Lung (tissue), 11 donors: ENCODE measurements at regions not wholly inside any gene's neighbourhood (a gene's known extent, or its start where the extent isn't known, plus 50 kb on each side); places are given as distances from the start of the nearest gene placed in this dataset.

Source experiments
- ATAC-seq: fragments of 200-7000 bp; cut with Tn5 transposase; one replicate; pipeline ENCODE4 v1.9.1; 2020; ENCODE audit warnings: moderate number of reproducible peaks; ENCODE audit not compliant: insufficient read depth, low FRiP score
- DNase-seq, 3 donors: peaks; one replicate each; pipeline ENCODE4 v3.0.0-alpha.2; 2013 to 2017
- H3K27ac ChIP-seq, 2 donors: one replicate each; pipeline ENCODE4 v1.5.1; 2013; ENCODE audit warnings: mild to moderate bottlenecking in 2 of 2, moderate library complexity in 2 of 2, control low read depth in 1 of 2, inconsistent platforms in 1 of 2, low read depth in 1 of 2, low read length in 1 of 2
- H3K27me3 ChIP-seq, 3 donors: one replicate each; pipeline ENCODE4 v1.5.1; 2013; ENCODE audit warnings: low read length in 2 of 3; ENCODE audit not compliant: control insufficient read depth in 3 of 3, insufficient read depth in 3 of 3
- H3K36me3 ChIP-seq, 4 donors: one replicate each; pipeline ENCODE4 v1.5.1; 2013; ENCODE audit warnings: low read length in 4 of 4, mild to moderate bottlenecking in 1 of 4, moderate library complexity in 1 of 4; ENCODE audit not compliant: control insufficient read depth in 4 of 4, insufficient read depth in 4 of 4
- H3K4me1 ChIP-seq, 5 donors: one replicate each; pipeline ENCODE4 v1.5.1; 2013; ENCODE audit warnings: low read length in 5 of 5, mild to moderate bottlenecking in 2 of 5, moderate library complexity in 1 of 5; ENCODE audit not compliant: control insufficient read depth in 5 of 5, insufficient read depth in 5 of 5
- H3K4me3 ChIP-seq: one replicate; pipeline ENCODE4 v1.5.1; 2013; ENCODE audit warnings: mild to moderate bottlenecking, control low read depth, moderate library complexity
- H3K9ac ChIP-seq, 2 donors: one replicate each; pipeline ENCODE4 v1.5.1; 2013; ENCODE audit warnings: low read length in 2 of 2, control low read depth in 1 of 2; ENCODE audit not compliant: insufficient read depth in 1 of 2
- H3K9me3 ChIP-seq, 4 donors: one replicate each; pipeline ENCODE4 v1.5.1; 2013; ENCODE audit warnings: low read length in 3 of 4, mild to moderate bottlenecking in 1 of 4, moderate library complexity in 1 of 4; ENCODE audit not compliant: control insufficient read depth in 4 of 4, insufficient read depth in 3 of 4
- WGBS, 2 donors: extraction: QIAGEN DNeasy Blood & Tissue Kit; methylation state at CpG; one replicate each; pipeline ENCODE4 v1.1.7; 2013; 5-methylcytosine and 5-hydroxymethylcytosine counted together
- TF ChIP-seq, protein P1 (sequence below): IDR thresholded peaks from 2 replicates; pipeline ENCODE4 v1.5.1; 2012; ENCODE audit warnings: mild to moderate bottlenecking; ENCODE audit errors: control extremely low read depth, extremely low read depth
- donor health status: control.
- donor health status: control.
- donor health status: Bipolar disorder and iron deficiency.
- donor health status: healthy.
- donor health status: DM: yes; HTN: yes; CAD: no.

- no peak overlapping the region for H3K9ac ChIP-seq
- no peak overlapping the region for H3K27ac ChIP-seq
- H3K27me3 ChIP-seq, result no peaks in the 10 kb centered on the region
- peaks cover 0 to 3% (median 0%) of the 10 kb centered on the region in 5 donors for H3K4me1 ChIP-seq
- no peaks in the 10 kb centered on the region for H3K36me3 ChIP-seq
- H3K4me3 ChIP-seq, result no peak overlapping the region
- TF ChIP-seq, protein P1, sequence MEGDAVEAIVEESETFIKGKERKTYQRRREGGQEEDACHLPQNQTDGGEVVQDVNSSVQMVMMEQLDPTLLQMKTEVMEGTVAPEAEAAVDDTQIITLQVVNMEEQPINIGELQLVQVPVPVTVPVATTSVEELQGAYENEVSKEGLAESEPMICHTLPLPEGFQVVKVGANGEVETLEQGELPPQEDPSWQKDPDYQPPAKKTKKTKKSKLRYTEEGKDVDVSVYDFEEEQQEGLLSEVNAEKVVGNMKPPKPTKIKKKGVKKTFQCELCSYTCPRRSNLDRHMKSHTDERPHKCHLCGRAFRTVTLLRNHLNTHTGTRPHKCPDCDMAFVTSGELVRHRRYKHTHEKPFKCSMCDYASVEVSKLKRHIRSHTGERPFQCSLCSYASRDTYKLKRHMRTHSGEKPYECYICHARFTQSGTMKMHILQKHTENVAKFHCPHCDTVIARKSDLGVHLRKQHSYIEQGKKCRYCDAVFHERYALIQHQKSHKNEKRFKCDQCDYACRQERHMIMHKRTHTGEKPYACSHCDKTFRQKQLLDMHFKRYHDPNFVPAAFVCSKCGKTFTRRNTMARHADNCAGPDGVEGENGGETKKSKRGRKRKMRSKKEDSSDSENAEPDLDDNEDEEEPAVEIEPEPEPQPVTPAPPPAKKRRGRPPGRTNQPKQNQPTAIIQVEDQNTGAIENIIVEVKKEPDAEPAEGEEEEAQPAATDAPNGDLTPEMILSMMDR, result no peak
- DNase-seq, result no peak
- WGBS, 2 donors, result 90% methylated on average over 5 of the region's 5 CpGs
- H3K9me3 ChIP-seq, result peaks cover 0 to 4% (median 0%) of the 10 kb centered on the region in 4 donors
- ATAC-seq, result no peak
Measured at GRCh38 chr5:5021436-5021835, 118.7 kb upstream of the ADAMTS16 start.

DNA sequence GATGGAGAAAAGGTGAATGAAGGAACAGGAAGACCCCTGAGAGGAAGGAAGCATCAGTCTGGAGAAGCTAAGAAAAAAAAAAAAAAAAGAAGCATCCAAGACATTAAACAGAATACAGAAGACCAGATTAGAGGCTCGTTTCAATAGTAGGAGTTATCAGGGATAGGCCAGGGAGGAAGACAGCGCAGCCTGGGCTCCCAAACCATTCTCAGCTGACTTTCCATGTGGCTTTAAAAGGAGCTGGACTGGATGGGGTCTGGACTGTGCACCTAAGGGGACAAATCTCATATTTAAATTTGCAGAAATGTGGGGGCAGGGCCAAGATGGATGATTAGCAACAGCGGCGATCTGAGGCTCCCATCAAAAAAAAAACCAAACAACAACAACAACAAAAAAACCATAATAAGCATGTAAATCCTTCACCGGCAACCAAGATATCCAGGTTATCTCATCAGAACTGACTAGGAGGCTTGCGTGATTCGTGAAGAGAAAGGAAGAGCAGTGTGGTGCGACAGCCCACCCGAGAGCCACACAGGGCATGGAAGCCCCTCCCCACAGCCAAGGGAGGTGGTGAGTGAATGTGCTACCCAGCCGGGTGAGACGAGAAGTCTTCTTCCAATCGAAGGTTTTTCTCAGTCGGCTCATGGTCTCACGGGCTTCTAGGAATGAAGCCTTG is 114.9 kb upstream of the ADAMTS16 start:
- ATAC-seq, result no peak
- H3K4me3 ChIP-seq, result no peak overlapping the region

DNA sequence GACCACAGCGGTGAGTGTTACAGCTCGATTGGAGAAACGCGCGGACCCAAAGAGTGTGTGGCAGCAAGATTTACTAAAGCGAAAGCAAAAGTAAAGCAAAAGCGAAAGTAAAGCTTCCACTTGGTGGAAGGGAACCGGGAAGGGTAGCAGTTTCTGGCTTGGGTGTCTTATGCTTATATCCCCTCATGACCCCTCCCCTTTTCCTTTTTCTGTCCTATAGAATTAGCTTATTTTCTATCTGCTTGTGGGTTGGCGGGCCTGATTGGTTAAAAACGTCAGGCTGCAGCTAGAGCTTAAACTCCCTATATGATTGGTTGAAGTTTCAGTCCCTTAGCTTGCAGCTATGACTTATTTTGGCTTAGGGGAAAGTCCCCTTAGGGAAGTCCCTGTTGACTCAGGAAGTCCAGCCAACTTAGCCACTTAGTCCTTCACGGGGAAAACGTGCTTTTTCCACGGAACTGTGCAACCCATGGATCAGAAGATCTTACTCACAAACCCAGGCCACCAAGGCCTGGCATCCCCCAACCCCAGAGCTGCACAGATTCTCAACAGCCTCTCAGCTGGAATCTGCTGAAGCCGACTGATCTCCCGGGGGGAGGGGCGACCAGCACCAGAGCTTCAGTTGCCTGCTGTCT is 114.2 kb upstream of the ADAMTS16 start:
- H3K4me3 ChIP-seq, result no peak overlapping the region
- no peak overlapping the region for H3K27ac ChIP-seq
- no peaks in the 10 kb centered on the region for H3K9me3 ChIP-seq
- H3K9ac ChIP-seq, result no peak overlapping the region
- H3K36me3 ChIP-seq, result no peaks in the 10 kb centered on the region
- 82 to 90% methylated on average over 16 of the region's 16 CpGs for WGBS, 2 donors
- H3K4me1 ChIP-seq, result peaks cover 0 to 2% (median 0%) of the 10 kb centered on the region in 5 donors
- DNase-seq, result no peak
- peaks cover 0 to 3% (median 0%) of the 10 kb centered on the region in 3 donors for H3K27me3 ChIP-seq
- TF ChIP-seq, protein P1, result no peak
- no peak for ATAC-seq

More for the DNA sequence above, 114.9 kb upstream of the ADAMTS16 start:
- Histone ChIP-seq H3K36me3 (no peaks in the 10 kb centered on the region), H3K9me3 (no peaks in the 10 kb centered on the region), H3K9ac (no peak overlapping the region), H3K27ac (no peak overlapping the region), H3K4me1 (peaks cover 0 to 2% (median 0%) of the 10 kb centered on the region in 5 donors), H3K27me3 (peaks cover 0 to 3% (median 0%) of the 10 kb centered on the region in 3 donors)
- WGBS, 2 donors, result 91% methylated on average over 14 of the region's 14 CpGs
- TF ChIP-seq, protein P1, result no peak
- DNase-seq, result no peak
